Sigmoid colon (tissue), 4 donors: ENCODE measurements at regions not wholly inside any gene's neighbourhood (a gene's known extent, or its start where the extent isn't known, plus 50 kb on each side); places are given as distances from the start of the nearest gene placed in this dataset.

Experiments used
- CTCF ChIP-seq, 4 experiments: fragments of 450-650 bp in 3 of 4; fragments of 200-600 bp in 1 of 4; IDR thresholded peaks; one replicate each; pipeline ENCODE4 v1.5.1; 2016 to 2019; ENCODE audit warnings: antibody characterized with exemption in 4 of 4, mild to moderate bottlenecking in 3 of 4, moderate library complexity in 2 of 4
- POLR2AphosphoS5 ChIP-seq, 4 donors: sonication (generic); formaldehyde crosslinking; IDR thresholded peaks; one replicate each; pipeline ENCODE4 v1.6.1; 2017; ENCODE audit warnings: antibody characterized with exemption in 4 of 4

GRCh38 chr6:109237986-109238329 lies 142.7 kb downstream of the CEP57L1 start:
- TF ChIP-seq CTCF (IDR thresholded peaks at IDR 0.05) (no peak), POLR2AphosphoS5 (IDR thresholded peaks at IDR 0.05) (no peak)
